ENCODE measurements at regions not wholly inside any gene's neighbourhood (a gene's known extent, or its start where the extent isn't known, plus 50 kb on each side); places are given as distances from the start of the nearest gene placed in this dataset.
A peak's percentile ranks its signal among the peaks of the same experiment; 100 is the strongest.

DNA sequence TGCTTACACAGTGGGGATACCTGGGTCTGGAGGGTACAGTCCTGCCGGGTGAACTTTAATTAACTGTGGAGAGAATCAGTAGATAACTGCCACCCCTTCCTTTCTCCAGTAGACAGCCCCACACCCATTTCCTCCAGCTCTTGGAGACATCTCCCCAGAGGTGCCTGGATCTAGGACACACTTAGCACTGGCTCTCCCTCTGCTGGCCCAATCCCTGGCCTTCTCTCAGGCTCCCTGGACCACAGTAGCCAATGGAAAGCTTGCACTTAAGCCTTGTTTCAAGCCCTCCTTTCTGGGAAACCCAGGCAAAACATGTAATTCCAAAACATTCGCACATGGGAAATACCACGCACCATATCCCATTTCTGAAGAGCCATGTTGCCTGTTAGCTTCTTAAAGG lies 169.2 kb upstream of the GAS1 start:
- Histone ChIP-seq H3K4me3 (no peak overlapping the region), H3K27me3 (no peaks in the 10 kb centered on the region), H3K36me3 (no peaks in the 10 kb centered on the region), H3K4me1 (peaks cover 0 to 40% (median 19%) of the 10 kb centered on the region in 12 donors), H3K9me3 (peaks cover 0 to 1% (median 0%) of the 10 kb centered on the region in 12 donors), H3K27ac (peak overlapping the region in 5 of 12 donors; percentile 8 to 33 (median 29))
- intact Hi-C loops (cut with DNase I), result loop anchor here in 1 of 10 donors (5.0 kb wide), 1 partner anchor 169 kb away; the partner anchor contains the start of gene GAS1
- DNase-seq, result peak in 2 of 5 donors; percentile 27 to 31
- ATAC-seq, result peak in 3 of 4 donors; percentile 31 to 71 (median 48)
- WGBS, 4 donors, result 54 to 66% (median 59%) methylated on average over 3 of the region's 3 CpGs
- TF ChIP-seq, protein P1, sequence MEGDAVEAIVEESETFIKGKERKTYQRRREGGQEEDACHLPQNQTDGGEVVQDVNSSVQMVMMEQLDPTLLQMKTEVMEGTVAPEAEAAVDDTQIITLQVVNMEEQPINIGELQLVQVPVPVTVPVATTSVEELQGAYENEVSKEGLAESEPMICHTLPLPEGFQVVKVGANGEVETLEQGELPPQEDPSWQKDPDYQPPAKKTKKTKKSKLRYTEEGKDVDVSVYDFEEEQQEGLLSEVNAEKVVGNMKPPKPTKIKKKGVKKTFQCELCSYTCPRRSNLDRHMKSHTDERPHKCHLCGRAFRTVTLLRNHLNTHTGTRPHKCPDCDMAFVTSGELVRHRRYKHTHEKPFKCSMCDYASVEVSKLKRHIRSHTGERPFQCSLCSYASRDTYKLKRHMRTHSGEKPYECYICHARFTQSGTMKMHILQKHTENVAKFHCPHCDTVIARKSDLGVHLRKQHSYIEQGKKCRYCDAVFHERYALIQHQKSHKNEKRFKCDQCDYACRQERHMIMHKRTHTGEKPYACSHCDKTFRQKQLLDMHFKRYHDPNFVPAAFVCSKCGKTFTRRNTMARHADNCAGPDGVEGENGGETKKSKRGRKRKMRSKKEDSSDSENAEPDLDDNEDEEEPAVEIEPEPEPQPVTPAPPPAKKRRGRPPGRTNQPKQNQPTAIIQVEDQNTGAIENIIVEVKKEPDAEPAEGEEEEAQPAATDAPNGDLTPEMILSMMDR (IDR thresholded peaks at IDR 0.05), result peak in 1 of 12 donors; percentile 12
- no peak for TF ChIP-seq POLR2A (IDR thresholded peaks at IDR 0.05)

GRCh38 chr9:87118594-87118993 lies 171.3 kb upstream of the GAS1 start:
- no peaks in the 10 kb centered on the region for H3K9me3 ChIP-seq
- no peak overlapping the region for H3K27ac ChIP-seq
- DNase-seq (no peak), ATAC-seq (no peak)
- no peaks in the 10 kb centered on the region for H3K36me3 ChIP-seq
- H3K4me3 ChIP-seq, result no peak overlapping the region
- no peak for TF ChIP-seq POLR2A (IDR thresholded peaks at IDR 0.05)
- TF ChIP-seq, protein P1 (IDR thresholded peaks at IDR 0.05), result no peak
- 62 to 81% (median 71%) methylated on average over 1 of the region's 1 CpG for WGBS, 4 donors
- peaks cover 0 to 53% (median 19%) of the 10 kb centered on the region in 12 donors for H3K4me1 ChIP-seq
- no peaks in the 10 kb centered on the region for H3K27me3 ChIP-seq
- intact Hi-C loops (cut with DNase I), result loop anchor here in 1 of 10 donors (5.0 kb wide), 1 partner anchor 171 kb away; the partner anchor contains the start of gene GAS1

DNA sequence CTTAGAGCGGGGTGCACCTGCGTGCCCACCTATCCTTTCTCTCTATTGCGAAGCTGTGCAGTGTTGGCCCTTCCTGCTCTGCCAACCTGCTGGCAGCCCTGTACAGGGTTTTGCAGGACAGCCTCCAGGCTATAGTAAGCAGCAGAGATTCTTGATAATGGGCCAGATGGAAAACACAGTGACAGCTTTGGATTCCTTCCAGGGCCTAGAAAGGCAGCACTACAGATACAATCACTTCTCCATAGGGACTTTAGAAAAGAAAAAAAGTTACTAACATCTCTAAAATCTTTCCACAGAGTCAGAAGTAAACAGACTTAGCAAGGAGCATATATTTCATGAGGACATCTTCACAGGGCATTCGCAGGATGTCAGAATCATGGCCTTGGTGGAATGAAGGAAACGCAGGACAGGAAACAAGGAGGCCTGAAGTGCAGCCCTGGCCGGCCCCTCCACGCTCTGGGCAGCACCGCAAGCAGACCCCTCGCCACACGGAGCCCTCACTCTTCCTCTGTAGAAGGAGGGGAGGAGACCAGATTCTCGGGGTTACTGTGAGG lies 172.1 kb upstream of the GAS1 start:
- intact Hi-C loops (cut with DNase I), result loop anchor here in 1 of 10 donors (5.0 kb wide), 1 partner anchor 172 kb away; the partner anchor contains the start of gene GAS1
- H3K9me3 ChIP-seq, result no peaks in the 10 kb centered on the region
- H3K4me3 ChIP-seq, result no peak overlapping the region
- 13 to 24% (median 19%) methylated on average over 11 of the region's 11 CpGs for WGBS, 4 donors
- H3K4me1 ChIP-seq, result peaks cover 0 to 59% (median 21%) of the 10 kb centered on the region in 12 donors
- peak overlapping the region in 6 of 12 donors; percentile 14 to 67 (median 32) for H3K27ac ChIP-seq
- DNase-seq, result peak in 4 of 5 donors; percentile 39 to 63 (median 48)
- no peaks in the 10 kb centered on the region for H3K27me3 ChIP-seq
- H3K36me3 ChIP-seq, result no peaks in the 10 kb centered on the region
- no peak for TF ChIP-seq POLR2A (IDR thresholded peaks at IDR 0.05)
- TF ChIP-seq, protein P1 (IDR thresholded peaks at IDR 0.05), result no peak
- ATAC-seq, result peak; percentile 83 to 95 (median 89)

DNA sequence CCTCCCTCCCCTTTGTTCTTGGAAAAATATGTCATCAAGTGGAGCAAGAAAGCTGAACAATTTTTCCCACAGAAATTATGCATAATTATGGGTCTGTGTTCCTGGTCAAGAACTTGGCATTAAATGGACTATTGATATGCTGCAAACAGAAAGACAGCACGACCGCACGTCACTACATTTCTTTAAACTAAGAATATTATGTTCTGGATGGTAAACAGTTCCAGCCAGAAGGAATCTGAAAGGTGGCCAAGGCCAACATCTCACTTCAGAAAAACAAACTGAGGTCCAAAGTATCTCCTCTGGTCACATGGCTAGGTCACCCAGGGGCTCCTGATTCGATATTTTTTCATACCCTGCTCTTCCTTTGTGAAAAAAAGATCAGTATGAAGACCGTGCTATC lies 173.3 kb upstream of the GAS1 start:
- WGBS, 4 donors, result 76 to 86% (median 85%) methylated on average over 5 of the region's 5 CpGs
- Histone ChIP-seq H3K4me3 (no peak overlapping the region), H3K36me3 (no peaks in the 10 kb centered on the region), H3K27me3 (no peaks in the 10 kb centered on the region), H3K4me1 (peaks cover 0 to 53% (median 19%) of the 10 kb centered on the region in 12 donors), H3K27ac (peak overlapping the region in 1 of 12 donors; percentile 67), H3K9me3 (no peaks in the 10 kb centered on the region)
- DNase-seq (no peak), ATAC-seq (no peak)
- intact Hi-C loops (cut with DNase I), result no loop called here
- TF ChIP-seq, protein P1 (IDR thresholded peaks at IDR 0.05), result no peak
- no peak for TF ChIP-seq POLR2A (IDR thresholded peaks at IDR 0.05)

Measured in heart left ventricle (tissue), 16 donors.